Right lung (tissue), 2 donors: ENCODE measurements at regions not wholly inside any gene's neighbourhood (a gene's known extent, or its start where the extent isn't known, plus 50 kb on each side); places are given as distances from the start of the nearest gene placed in this dataset.
"Not testable (repeated sequence)": the region's sequence is repeated elsewhere in the genome, so short reads cannot be mapped to it uniquely, and the experiment has no call there.

ENCODE experiments used
- DNase-seq, 2 donors: peaks; one replicate each; pipeline ENCODE4 v3.0.0-alpha.2; 2013

DNA sequence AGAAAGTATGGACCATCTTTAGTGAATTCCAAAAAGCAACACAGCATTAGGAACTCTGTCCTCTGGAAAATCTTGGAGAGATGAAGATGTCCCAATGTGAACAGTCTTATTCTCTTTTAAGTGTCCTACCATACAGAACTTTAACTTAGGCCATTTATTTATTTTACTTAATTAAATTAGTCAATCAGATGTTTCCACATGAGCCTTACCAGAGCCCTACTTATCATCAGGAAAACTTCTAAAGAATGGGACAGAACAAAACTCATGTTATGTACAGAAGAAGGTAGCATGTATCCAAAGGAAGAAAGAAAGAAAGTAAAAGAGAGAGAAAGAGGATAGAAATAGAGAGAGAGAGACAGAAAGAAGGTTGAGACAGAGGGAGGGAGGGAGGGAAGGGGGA, 276.4 kb downstream of the ETV1 start:
- no peak for DNase-seq

- DNase-seq: no peak
These were observed 273.9 kb downstream of the ETV1 start for GRCh38 chr7:13715534-13715933.

GRCh38 chr7:13717031-13717430, 272.4 kb downstream of the ETV1 start:
- no peak for DNase-seq

- no peak for DNase-seq
These were observed 265.1 kb downstream of the ETV1 start for GRCh38 chr7:13724191-13724976.

DNA sequence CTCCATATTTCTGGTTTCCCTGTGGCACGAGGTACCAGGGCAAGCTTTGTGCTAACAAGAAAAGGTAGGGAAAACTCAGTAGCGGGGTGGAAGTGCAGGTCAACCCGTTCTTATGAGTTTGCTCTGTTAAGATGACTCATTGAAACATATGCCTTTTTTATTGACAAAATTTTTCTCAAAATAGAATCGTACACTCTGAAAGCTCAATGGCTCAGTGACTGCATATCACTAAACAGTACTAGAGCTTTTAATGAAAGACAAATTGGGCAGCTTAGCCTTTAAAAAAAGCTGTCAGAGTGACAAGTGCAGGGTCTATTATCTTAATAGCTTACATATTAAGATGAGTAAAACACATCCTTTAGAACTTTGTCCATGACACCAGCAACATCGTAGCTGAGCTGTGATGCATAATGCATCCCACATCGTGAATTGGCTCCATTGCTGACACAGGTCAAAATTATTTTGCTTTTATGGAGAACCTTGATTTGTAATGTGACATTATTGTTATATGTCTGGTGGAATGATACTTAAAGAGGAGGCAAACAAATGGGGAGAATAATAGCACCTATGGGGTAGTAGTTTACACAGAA, 264.4 kb downstream of the ETV1 start:
- no peak for DNase-seq

DNA sequence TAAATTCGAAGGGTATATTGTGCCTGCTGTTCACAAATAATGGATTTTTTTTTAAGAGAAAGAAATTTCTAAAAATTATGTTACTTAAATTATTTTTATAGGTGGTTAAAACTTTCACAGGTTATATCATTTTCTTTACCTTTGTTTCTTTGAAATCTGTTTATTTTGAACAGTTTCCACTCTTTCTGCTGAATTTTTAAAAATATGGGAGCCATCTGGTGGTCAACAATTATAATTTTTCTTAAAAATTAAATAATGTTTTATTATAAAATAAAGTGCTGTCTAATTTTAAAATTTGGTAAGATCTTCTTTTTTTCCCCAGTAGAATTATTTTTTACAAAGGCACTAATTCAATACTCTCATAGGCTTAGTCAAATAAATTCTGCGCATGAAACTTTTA, 263.9 kb downstream of the ETV1 start:
- no peak for DNase-seq

DNA sequence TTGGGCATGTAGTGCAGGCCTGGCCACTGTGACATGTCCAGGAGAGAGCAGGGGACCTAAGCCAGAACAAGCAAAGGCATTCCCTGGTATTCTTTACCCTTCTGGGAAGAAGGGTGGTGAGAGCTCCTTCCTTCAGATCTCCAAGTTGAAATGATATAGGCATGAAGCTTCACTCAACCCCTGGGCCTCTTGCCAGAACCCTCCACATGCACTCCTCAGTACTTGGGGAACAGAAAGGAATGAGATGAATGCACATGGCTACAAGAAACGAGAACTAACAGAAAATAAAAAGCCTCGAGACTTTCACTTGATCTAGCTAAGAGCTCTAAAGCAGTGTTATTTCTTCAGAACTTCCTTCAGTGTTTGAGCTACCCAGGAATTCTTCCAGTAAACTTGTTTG, 262.2 kb downstream of the ETV1 start:
- DNase-seq: no peak

DNA sequence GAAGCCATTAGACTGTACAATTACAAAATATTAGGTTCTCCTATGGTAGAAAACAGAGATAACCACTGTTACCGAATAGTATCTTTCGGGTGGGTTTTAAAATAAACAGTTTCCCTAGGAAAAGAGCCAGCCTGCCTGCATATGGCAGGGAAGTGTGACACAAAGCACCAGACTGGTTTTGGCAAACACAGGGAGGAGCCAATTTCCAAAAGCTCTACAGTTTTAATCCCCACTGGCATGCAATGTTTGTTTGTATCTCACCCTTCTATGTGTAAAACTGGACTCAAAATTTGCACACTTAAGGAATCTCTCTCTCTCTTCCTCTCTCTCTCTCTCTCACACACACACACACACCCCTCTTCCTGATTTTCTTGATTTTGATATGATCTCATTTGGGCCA, 261.7 kb downstream of the ETV1 start:
- no peak for DNase-seq

- DNase-seq: not testable (repeated sequence)
These were observed 261.0 kb downstream of the ETV1 start for GRCh38 chr7:13728430-13728829.

DNA sequence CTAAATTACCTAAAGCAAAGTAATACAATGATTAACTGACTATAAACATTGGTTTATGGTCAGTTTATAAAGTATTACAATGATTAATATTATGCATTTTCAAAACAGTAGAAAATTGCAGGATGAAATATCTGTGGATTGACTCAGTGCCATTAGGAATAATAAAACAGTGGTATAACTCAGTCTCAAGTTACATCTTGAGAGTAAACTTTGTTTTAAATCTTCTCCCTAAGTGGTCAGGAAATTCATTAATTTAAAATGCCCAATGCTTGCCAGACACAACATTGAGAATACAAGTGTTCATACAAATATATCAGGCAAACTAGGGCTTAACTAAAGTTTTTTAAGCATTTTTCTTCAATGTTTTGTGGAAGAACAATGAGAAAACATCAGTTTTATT, 257.8 kb downstream of the ETV1 start:
- no peak for DNase-seq

DNA sequence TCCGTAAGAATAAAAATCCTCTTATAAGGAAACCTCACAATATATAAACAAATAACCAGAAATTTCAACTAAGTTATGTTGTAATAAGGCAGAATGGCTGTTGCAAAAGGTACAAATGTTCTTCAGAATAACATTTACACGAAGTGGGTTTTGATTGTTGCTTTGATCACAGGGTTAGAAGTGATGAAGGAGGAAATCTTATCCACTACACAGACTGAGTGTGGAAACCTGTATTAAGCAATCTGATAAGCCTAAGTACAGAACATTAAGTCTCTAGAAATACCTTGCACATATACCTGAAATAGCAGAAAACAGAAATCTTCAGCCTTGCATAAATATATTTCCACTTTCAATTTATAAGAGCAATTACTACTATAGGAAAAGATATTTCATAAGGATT, 251.9 kb downstream of the ETV1 start:
- DNase-seq: no peak

- DNase-seq: no peak
These were observed 247.3 kb downstream of the ETV1 start for GRCh38 chr7:13742126-13742525.

DNA sequence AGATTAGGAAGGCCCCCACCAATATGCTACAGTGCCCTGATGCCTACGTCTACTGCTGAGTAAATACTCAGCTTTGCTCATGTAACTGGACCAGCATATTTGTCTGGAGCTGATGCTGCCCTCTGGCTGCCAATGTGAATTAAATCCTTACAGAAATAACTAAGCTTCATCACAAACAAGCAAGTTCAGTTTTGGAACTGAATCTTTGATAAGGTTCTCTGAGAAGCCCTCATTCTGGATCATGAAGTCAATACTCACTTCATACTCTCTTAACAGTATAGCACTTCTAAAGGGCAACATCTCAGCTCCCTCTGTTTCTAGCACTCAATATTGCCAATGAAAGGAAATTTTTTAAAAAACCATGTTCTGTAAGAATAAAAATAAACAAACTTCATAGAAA, 246.7 kb downstream of the ETV1 start:
- DNase-seq: peak in 1 of 2 donors; percentile 60

DNA sequence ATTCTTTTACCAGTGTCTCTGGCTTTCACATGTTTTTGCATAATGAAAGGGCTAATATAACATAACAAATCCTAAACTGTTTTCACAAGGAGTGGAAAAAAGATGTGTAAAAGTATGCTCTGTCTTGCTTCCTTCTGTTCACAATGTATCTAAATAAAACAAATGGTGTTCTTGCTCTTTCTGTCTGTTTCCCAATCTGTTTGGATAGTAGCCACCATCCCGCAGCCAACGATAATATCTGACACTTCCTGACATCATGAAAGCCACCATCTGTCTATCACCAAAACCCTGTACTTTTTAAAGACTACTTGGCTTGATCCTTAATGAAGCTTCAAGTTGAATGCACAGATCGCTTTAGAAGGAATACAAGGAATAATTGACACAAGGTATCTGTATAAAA, 246.2 kb downstream of the ETV1 start:
- peak; percentile 64 to 69 for DNase-seq

DNA sequence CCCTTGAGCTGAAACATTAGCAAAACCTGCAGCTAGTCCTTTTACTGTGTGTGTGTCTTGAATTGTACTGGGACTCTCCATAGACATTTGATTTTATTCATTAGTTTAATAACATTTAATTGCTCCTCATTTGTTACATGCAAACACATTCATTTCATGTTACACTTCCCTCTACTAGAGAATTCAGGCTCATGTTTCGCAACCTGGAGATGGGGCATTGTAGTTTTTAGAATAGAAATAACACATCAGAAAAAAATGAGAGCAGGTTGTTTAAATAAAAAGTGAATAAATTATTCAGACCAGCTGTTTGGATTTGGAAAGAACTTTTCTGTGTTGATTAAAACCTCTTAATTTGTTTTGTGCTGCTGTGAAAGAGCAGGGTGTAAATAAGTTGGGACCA, 243.9 kb downstream of the ETV1 start:
- no peak for DNase-seq

DNA sequence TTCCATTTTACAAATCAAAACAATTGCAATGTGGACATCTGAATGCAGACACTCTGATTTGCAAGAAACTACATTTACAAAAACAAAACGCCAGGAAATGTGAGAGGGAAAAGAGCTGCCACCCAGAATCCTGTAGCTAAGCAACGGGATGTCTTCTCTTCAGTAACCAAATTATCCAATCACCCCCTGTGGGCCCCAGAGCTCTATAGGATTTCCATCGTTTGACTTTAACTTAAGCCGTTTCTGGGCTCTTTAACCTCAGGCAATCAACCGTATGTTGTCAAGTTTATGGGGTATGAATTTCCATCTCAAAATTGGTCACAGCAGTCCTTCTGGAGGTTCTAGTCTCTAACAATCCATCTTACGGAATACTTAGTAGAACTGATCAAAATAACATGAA, 240.5 kb downstream of the ETV1 start:
- DNase-seq: no peak

GRCh38 chr7:13749636-13750035, 239.8 kb downstream of the ETV1 start:
- no peak for DNase-seq

DNA sequence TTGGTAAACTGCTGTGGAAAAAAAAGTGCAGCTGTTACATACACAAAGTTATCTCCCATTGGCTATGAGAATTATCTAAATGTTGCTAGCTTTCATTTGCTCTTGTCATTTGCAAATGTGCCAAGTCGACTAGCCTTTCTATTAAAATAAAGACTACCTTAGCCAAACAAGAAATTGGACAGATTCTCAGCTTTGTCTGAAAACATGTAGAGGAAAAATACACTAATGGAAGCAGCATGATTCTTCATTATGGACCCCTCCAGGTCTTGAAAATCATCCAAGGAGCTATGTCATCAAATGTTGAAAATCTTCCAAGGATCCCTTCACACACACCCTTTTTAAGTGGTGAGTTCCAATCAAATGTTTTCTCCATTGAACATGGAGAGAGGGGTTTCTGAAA, 237.7 kb downstream of the ETV1 start:
- peak in 1 of 2 donors; percentile 31 for DNase-seq

- DNase-seq: no peak
These were observed 231.6 kb downstream of the ETV1 start for GRCh38 chr7:13757841-13758240.

DNA sequence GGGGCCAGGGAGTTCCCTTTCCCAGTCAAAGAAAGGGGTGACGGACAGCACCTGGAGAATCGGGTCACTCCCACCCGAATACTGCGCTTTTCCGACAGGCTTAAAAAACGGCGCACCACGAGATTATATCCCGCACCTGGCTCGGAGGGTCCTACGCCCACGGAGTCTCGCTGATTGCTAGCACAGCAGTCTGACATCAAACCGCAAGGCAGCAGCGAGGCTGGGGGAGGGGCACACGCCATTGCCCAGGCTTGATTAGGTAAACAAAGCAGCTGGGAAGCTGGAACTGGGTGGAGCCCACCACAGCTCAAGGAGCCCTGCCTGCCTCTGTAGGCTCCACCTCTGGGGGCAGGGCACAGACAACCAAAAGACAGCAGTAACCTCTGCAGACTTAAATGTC, 223.6 kb downstream of the ETV1 start:
- DNase-seq: not testable (repeated sequence)

GRCh38 chr7:13770305-13770704, 219.2 kb downstream of the ETV1 start:
- DNase-seq: no peak

DNA sequence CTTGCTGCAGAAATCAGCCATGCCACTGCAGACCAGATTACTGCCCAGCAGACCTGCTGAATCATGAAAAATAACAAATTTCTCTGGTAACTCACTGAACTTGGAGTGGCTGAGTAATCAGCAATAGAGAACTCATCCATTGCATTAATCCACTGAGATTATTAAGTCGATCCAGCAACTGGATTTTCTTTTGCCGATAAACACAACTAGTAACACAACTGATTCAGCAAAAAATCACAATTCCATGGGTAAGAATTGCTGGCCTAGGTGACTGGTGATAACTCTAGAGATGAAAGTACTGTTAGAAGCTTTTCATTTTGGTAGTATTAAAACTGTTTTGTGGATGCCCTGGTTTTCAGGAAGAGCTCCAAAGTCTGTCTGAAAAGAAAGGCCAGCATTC, 214.5 kb downstream of the ETV1 start:
- no peak for DNase-seq

- DNase-seq: no peak
These were observed 212.2 kb downstream of the ETV1 start for GRCh38 chr7:13777242-13777641.

DNA sequence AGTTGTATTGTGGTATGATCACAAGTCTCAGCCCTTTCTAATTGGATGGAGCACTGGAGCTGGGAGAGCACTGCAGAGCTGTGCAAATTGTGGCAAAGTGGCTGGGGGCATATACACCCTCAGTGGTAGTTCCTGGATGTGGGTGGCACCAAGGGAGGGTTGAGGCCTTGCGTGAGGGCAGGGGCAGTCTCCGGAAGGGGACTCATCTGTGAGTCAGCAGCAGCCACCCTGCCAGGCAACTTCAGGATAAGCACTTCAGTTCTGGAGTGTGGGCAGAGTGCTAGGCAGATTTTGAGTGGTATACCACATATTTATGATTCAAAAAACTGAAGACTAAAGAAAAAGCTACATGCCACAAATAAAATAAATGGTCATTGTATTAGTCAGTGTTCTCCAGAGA, 210.5 kb downstream of the ETV1 start:
- DNase-seq: no peak
